SK-N-SH treated with all-trans-retinoic acid at 6 μM for 48 hours (cell line): ENCODE measurements at regions not wholly inside any gene's neighbourhood (a gene's known extent, or its start where the extent isn't known, plus 50 kb on each side); places are given as distances from the start of the nearest gene placed in this dataset.

Source experiments
- ATAC-seq: fragments of 200-7000 bp; cut with Tn5 transposase; 3 replicates; pipeline ENCODE4 v1.9.1; 2020; ENCODE audit warnings: mild to moderate bottlenecking, moderate library complexity
- ARNTL ChIP-seq: fragments of 450-650 bp; formaldehyde crosslinking; IDR thresholded peaks from 2 replicates; pipeline ENCODE4 v1.5.0; 2020; ENCODE audit warnings: low read depth, mild to moderate bottlenecking, moderate library complexity, borderline replicate concordance
- BACH2 ChIP-seq: fragments of 250-450 bp; sonication (Bioruptor Pico); IDR thresholded peaks from 2 replicates; pipeline ENCODE4 v1.9.0; 2021; ENCODE audit warnings: mild to moderate bottlenecking, borderline replicate concordance
- CSDC2 ChIP-seq: fragments of 250-450 bp; sonication (Bioruptor Pico); IDR thresholded peaks from 2 replicates; pipeline ENCODE4 v1.5.0; 2020; ENCODE audit warnings: mild to moderate bottlenecking, moderate library complexity
- CSRNP3 ChIP-seq: fragments of 250-450 bp; sonication (Bioruptor Pico); IDR thresholded peaks from 2 replicates; pipeline ENCODE4 v1.5.1; 2021; ENCODE audit warnings: mild to moderate bottlenecking, moderate library complexity
- ESRRG ChIP-seq: fragments of 250-450 bp; sonication (Bioruptor Pico); IDR thresholded peaks from 2 replicates; pipeline ENCODE4 v1.6.1; 2021; ENCODE audit warnings: mild to moderate bottlenecking
- ISL1 ChIP-seq: fragments of 250-450 bp; sonication (Bioruptor Pico); IDR thresholded peaks from 2 replicates; pipeline ENCODE4 v2.1.2; 2022; ENCODE audit warnings: mild to moderate bottlenecking, moderate library complexity
- OSR1 ChIP-seq: fragments of 250-450 bp; sonication (Bioruptor Pico); IDR thresholded peaks from 2 replicates; pipeline ENCODE4 v1.8.0; 2022; ENCODE audit warnings: moderate library complexity, mild to moderate bottlenecking, inconsistent platforms
- PATZ1 ChIP-seq: fragments of 250-450 bp; sonication (Bioruptor Pico); IDR thresholded peaks from 2 replicates; pipeline ENCODE4 v1.8.0; 2020; ENCODE audit warnings: mild to moderate bottlenecking, moderate library complexity, borderline replicate concordance
- PPARA ChIP-seq: fragments of 250-450 bp; sonication (Bioruptor Pico); IDR thresholded peaks from 2 replicates; pipeline ENCODE4 v1.5.0; 2020; ENCODE audit warnings: mild to moderate bottlenecking, borderline replicate concordance
- SNAI2 ChIP-seq: fragments of 250-450 bp; sonication (Bioruptor Pico); IDR thresholded peaks from 2 replicates; pipeline ENCODE4 v1.5.0; 2020; ENCODE audit warnings: mild to moderate bottlenecking, moderate library complexity
- TCF4 ChIP-seq: fragments of 250-450 bp; sonication (Bioruptor Pico); IDR thresholded peaks from 2 replicates; pipeline ENCODE4 v1.8.0; 2021; ENCODE audit warnings: mild to moderate bottlenecking, moderate library complexity, borderline replicate concordance
- TOX ChIP-seq: fragments of 250-450 bp; sonication (Bioruptor Pico); IDR thresholded peaks from 2 replicates; pipeline ENCODE4 v1.8.0; 2021; ENCODE audit warnings: mild to moderate bottlenecking, moderate library complexity, borderline replicate concordance
- ZC3H10 ChIP-seq: fragments of 250-450 bp; sonication (Bioruptor Pico); IDR thresholded peaks from 2 replicates; pipeline ENCODE4 v1.5.1; 2021; ENCODE audit warnings: mild to moderate bottlenecking, moderate library complexity
- ZFP3 ChIP-seq: fragments of 250-450 bp; sonication (Bioruptor Pico); IDR thresholded peaks from 2 replicates; pipeline ENCODE4 v1.5.0; 2020; ENCODE audit warnings: mild to moderate bottlenecking, moderate library complexity
- ZNF565 ChIP-seq: fragments of 450-650 bp; formaldehyde crosslinking; conservative IDR thresholded peaks from 2 replicates; pipeline ENCODE4 v1.5.0; 2020; ENCODE audit warnings: low read depth, mild to moderate bottlenecking, moderate library complexity
- ZNF70 ChIP-seq: fragments of 450-650 bp; formaldehyde crosslinking; IDR thresholded peaks from 2 replicates; pipeline ENCODE4 v1.5.0; 2020; ENCODE audit warnings: mild to moderate bottlenecking, moderate library complexity
- ZNF8 ChIP-seq: fragments of 450-650 bp; formaldehyde crosslinking; IDR thresholded peaks from 2 replicates; pipeline ENCODE4 v1.5.0; 2020; ENCODE audit warnings: mild to moderate bottlenecking, moderate library complexity
- TF ChIP-seq, protein P1 (sequence below): fragments of 250-450 bp; sonication (Bioruptor Pico); IDR thresholded peaks from 2 replicates; pipeline ENCODE4 v1.5.0; 2020; ENCODE audit warnings: mild to moderate bottlenecking, moderate library complexity
- TF ChIP-seq, protein P2 (sequence below): fragments of 250-450 bp; sonication (Bioruptor Pico); IDR thresholded peaks from 2 replicates; pipeline ENCODE4 v1.5.1; 2020; ENCODE audit warnings: low read depth, mild to moderate bottlenecking, moderate library complexity
- TF ChIP-seq, protein P3 (sequence below): fragments of 250-450 bp; sonication (Bioruptor Pico); IDR thresholded peaks from 2 replicates; pipeline ENCODE4 v1.8.0; 2021; ENCODE audit warnings: low read depth, mild to moderate bottlenecking, moderate library complexity, borderline replicate concordance

- ATAC-seq: no peak
- TF ChIP-seq ISL1 (CRISPR knock-in tag) (no peak), OSR1 (CRISPR knock-in tag) (no peak), PPARA (CRISPR knock-in tag) (no peak), PATZ1 (CRISPR knock-in tag) (no peak), ARNTL (CRISPR knock-in tag) (no peak), TOX (no peak), CSRNP3 (CRISPR knock-in tag) (no peak), SNAI2 (CRISPR knock-in tag) (no peak), ZNF8 (CRISPR knock-in tag) (no peak), BACH2 (CRISPR knock-in tag) (no peak), ZFP3 (no peak), ZNF70 (CRISPR knock-in tag) (no peak), ZNF565 (CRISPR knock-in tag) (no peak), CSDC2 (CRISPR knock-in tag) (no peak), ZC3H10 (CRISPR knock-in tag) (no peak), TCF4 (CRISPR knock-in tag) (no peak), ESRRG (CRISPR knock-in tag) (no peak)
- TF ChIP-seq, protein P1, sequence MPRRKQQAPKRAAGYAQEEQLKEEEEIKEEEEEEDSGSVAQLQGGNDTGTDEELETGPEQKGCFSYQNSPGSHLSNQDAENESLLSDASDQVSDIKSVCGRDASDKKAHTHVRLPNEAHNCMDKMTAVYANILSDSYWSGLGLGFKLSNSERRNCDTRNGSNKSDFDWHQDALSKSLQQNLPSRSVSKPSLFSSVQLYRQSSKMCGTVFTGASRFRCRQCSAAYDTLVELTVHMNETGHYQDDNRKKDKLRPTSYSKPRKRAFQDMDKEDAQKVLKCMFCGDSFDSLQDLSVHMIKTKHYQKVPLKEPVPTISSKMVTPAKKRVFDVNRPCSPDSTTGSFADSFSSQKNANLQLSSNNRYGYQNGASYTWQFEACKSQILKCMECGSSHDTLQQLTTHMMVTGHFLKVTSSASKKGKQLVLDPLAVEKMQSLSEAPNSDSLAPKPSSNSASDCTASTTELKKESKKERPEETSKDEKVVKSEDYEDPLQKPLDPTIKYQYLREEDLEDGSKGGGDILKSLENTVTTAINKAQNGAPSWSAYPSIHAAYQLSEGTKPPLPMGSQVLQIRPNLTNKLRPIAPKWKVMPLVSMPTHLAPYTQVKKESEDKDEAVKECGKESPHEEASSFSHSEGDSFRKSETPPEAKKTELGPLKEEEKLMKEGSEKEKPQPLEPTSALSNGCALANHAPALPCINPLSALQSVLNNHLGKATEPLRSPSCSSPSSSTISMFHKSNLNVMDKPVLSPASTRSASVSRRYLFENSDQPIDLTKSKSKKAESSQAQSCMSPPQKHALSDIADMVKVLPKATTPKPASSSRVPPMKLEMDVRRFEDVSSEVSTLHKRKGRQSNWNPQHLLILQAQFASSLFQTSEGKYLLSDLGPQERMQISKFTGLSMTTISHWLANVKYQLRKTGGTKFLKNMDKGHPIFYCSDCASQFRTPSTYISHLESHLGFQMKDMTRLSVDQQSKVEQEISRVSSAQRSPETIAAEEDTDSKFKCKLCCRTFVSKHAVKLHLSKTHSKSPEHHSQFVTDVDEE (CRISPR knock-in tag): no peak
- TF ChIP-seq, protein P2, sequence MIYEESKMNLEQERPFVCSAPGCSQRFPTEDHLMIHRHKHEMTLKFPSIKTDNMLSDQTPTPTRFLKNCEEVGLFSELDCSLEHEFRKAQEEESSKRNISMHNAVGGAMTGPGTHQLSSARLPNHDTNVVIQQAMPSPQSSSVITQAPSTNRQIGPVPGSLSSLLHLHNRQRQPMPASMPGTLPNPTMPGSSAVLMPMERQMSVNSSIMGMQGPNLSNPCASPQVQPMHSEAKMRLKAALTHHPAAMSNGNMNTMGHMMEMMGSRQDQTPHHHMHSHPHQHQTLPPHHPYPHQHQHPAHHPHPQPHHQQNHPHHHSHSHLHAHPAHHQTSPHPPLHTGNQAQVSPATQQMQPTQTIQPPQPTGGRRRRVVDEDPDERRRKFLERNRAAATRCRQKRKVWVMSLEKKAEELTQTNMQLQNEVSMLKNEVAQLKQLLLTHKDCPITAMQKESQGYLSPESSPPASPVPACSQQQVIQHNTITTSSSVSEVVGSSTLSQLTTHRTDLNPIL (CRISPR knock-in tag): no peak
- TF ChIP-seq, protein P3, sequence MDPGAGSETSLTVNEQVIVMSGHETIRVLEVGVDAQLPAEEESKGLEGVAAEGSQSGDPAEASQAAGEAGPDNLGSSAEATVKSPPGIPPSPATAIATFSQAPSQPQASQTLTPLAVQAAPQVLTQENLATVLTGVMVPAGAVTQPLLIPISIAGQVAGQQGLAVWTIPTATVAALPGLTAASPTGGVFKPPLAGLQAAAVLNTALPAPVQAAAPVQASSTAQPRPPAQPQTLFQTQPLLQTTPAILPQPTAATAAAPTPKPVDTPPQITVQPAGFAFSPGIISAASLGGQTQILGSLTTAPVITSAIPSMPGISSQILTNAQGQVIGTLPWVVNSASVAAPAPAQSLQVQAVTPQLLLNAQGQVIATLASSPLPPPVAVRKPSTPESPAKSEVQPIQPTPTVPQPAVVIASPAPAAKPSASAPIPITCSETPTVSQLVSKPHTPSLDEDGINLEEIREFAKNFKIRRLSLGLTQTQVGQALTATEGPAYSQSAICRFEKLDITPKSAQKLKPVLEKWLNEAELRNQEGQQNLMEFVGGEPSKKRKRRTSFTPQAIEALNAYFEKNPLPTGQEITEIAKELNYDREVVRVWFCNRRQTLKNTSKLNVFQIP (CRISPR knock-in tag): no peak
Observed at GRCh38 chr16:86138121-86139085, 239.4 kb downstream of the IRF8 start.

DNA sequence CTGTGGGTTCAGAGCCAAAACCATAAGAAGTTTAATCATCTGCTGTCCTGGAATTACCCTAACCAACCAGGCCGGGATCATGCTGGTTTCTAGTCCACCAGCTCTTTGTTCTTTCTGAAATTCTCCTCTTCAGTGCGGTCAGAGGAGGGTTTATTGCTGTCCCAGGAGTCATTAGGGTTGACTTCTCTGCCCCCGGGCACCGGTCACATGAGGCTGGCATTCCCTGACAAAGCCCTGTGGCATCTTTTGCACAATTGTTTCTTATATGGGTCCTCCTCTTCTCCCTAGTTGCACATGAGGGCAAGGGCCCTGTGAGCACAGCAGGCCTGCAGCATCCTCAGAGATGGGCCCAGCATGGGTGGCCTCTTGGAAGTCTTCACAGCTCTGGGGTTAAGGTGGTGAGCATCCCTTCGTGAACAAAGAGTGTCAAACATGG, 243.9 kb downstream of the IRF8 start:
- TF ChIP-seq PATZ1 (CRISPR knock-in tag) (no peak), CSRNP3 (CRISPR knock-in tag) (no peak)
- TF ChIP-seq, protein P3 (CRISPR knock-in tag): no peak
- ATAC-seq: no peak
